ENCODE measurements at regions not wholly inside any gene's neighbourhood (a gene's known extent, or its start where the extent isn't known, plus 50 kb on each side); places are given as distances from the start of the nearest gene placed in this dataset.
"Not testable (repeated sequence)": the region's sequence is repeated elsewhere in the genome, so short reads cannot be mapped to it uniquely, and the experiment has no call there.

GRCh38 chr13:25014398-25014973, 81.5 kb upstream of the PABPC3 start:
- DNase-seq = not testable (repeated sequence)

GRCh38 chr13:25017176-25017575, 78.8 kb upstream of the PABPC3 start:
- not testable (repeated sequence) for H3K27me3 ChIP-seq; DNase-seq; H3K36me3 ChIP-seq; H3K4me3 ChIP-seq; H3K4me1 ChIP-seq; H3K27ac ChIP-seq; H3K9me3 ChIP-seq (replicated peaks)

More at GRCh38 chr13:25014398-25014973, 81.5 kb upstream of the PABPC3 start:
- not testable (repeated sequence) for H3K27ac ChIP-seq; H3K36me3 ChIP-seq; H3K4me1 ChIP-seq; H3K27me3 ChIP-seq; H3K9me3 ChIP-seq (replicated peaks); H3K4me3 ChIP-seq

GRCh38 chr13:25017808-25018728, 77.9 kb upstream of the PABPC3 start:
- H3K27ac ChIP-seq; H3K4me1 ChIP-seq; DNase-seq; H3K27me3 ChIP-seq; H3K36me3 ChIP-seq; H3K9me3 ChIP-seq (replicated peaks); H3K4me3 ChIP-seq: not testable (repeated sequence)

GRCh38 chr13:25018729-25019115, 77.2 kb upstream of the PABPC3 start:
- Histone ChIP-seq H3K4me3 (no peak overlapping the region), H3K4me1 (no peaks in the 10 kb centered on the region), H3K27ac (no peak overlapping the region), H3K36me3 (no peaks in the 10 kb centered on the region), H3K27me3 (no peaks in the 10 kb centered on the region), H3K9me3 (replicated peaks) (no peaks in the 10 kb centered on the region)
- no peak for DNase-seq

GRCh38 chr13:25019741-25020140, 76.2 kb upstream of the PABPC3 start:
- H3K27ac ChIP-seq; H3K27me3 ChIP-seq; H3K4me3 ChIP-seq; H3K9me3 ChIP-seq (replicated peaks); H3K36me3 ChIP-seq; DNase-seq; H3K4me1 ChIP-seq: not testable (repeated sequence)

GRCh38 chr13:25024175-25024574, 71.8 kb upstream of the PABPC3 start:
- Histone ChIP-seq H3K27ac (no peak overlapping the region), H3K27me3 (peaks cover 9% of the 10 kb centered on the region), H3K4me3 (no peak overlapping the region), H3K9me3 (replicated peaks) (no peaks in the 10 kb centered on the region), H3K4me1 (no peaks in the 10 kb centered on the region), H3K36me3 (no peaks in the 10 kb centered on the region)
- DNase-seq = no peak

- Histone ChIP-seq H3K36me3 (no peaks in the 10 kb centered on the region), H3K9me3 (replicated peaks) (no peaks in the 10 kb centered on the region), H3K27me3 (no peaks in the 10 kb centered on the region), H3K4me3 (no peak overlapping the region), H3K27ac (no peak overlapping the region), H3K4me1 (no peaks in the 10 kb centered on the region)
- no peak for DNase-seq
Observed at GRCh38 chr13:25032160-25032559, 63.8 kb upstream of the PABPC3 start.

GRCh38 chr13:25034173-25034572, 61.8 kb upstream of the PABPC3 start:
- no peak overlapping the region for H3K4me3 ChIP-seq
- H3K27me3 ChIP-seq = no peaks in the 10 kb centered on the region
- H3K9me3 ChIP-seq (replicated peaks) = no peaks in the 10 kb centered on the region
- H3K27ac ChIP-seq = no peak overlapping the region
- no peak for DNase-seq
- no peaks in the 10 kb centered on the region for H3K4me1 ChIP-seq
- H3K36me3 ChIP-seq = no peaks in the 10 kb centered on the region

- Histone ChIP-seq H3K4me1 (no peaks in the 10 kb centered on the region), H3K36me3 (no peaks in the 10 kb centered on the region), H3K4me3 (no peak overlapping the region), H3K27me3 (0 out of 2 replicates have a peak, but pooled peaks cover 3% of the 10 kb centered on the region), H3K27ac (no peak overlapping the region), H3K9me3 (replicated peaks) (no peaks in the 10 kb centered on the region)
- DNase-seq = peak; percentile 44 to 79
Observed at GRCh38 chr13:25037057-25037813, 58.7 kb upstream of the PABPC3 start.

- no peak for DNase-seq
- Histone ChIP-seq H3K9me3 (replicated peaks) (no peaks in the 10 kb centered on the region), H3K4me3 (no peak overlapping the region), H3K36me3 (no peaks in the 10 kb centered on the region), H3K27ac (no peak overlapping the region), H3K27me3 (peaks cover 27% of the 10 kb centered on the region), H3K4me1 (no peaks in the 10 kb centered on the region)
Observed at GRCh38 chr13:25042151-25042865, 53.6 kb upstream of the PABPC3 start.

GRCh38 chr13:25044071-25044470, 51.9 kb upstream of the PABPC3 start:
- no peaks in the 10 kb centered on the region for H3K36me3 ChIP-seq

More at GRCh38 chr13:25044071-25044470, 51.9 kb upstream of the PABPC3 start:
- no peaks in the 10 kb centered on the region for H3K4me1 ChIP-seq
- H3K27me3 ChIP-seq = peaks cover 27% of the 10 kb centered on the region
- no peak for DNase-seq
- no peak overlapping the region for H3K4me3 ChIP-seq
- no peak overlapping the region for H3K27ac ChIP-seq
- H3K9me3 ChIP-seq (replicated peaks) = no peaks in the 10 kb centered on the region
